Stimulated activated naive CD4-positive, alpha-beta T cell treated with Interleukin-2 at 50 U/mL for 16 hours (primary cell): ENCODE measurements at regions not wholly inside any gene's neighbourhood (a gene's known extent, or its start where the extent isn't known, plus 50 kb on each side); places are given as distances from the start of the nearest gene placed in this dataset.
"Not testable (repeated sequence)": the region's sequence is repeated elsewhere in the genome, so short reads cannot be mapped to it uniquely, and the experiment has no call there.

Source experiments
- DNase-seq: peaks from one replicate; lab custom pipeline; 2025; lab: John Stamatoyannopoulos, UW

- no peak for DNase-seq
Measured at GRCh38 chr16:66050991-66051390, 315.5 kb upstream of the CDH5 start.

DNA sequence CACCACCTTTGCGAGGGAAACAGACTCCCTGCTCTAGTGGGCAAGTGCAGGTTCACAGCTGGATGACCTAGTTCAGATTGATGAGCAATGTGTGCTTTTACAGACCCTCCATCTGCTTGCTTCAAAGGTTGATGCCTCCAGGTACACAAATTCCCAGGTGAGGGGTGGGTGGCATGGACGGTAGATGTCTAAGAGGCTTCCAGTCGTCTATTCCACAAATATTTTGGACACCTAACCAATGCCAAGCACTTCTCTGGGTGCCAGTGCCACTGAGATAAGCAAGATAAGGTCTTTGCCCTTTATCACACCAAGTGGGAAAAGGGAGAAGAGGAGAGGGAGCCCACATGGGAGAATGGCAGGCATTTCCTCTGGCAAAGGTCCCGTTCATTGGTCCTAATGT lies 316.6 kb upstream of the CDH5 start:
- no peak for DNase-seq

DNA sequence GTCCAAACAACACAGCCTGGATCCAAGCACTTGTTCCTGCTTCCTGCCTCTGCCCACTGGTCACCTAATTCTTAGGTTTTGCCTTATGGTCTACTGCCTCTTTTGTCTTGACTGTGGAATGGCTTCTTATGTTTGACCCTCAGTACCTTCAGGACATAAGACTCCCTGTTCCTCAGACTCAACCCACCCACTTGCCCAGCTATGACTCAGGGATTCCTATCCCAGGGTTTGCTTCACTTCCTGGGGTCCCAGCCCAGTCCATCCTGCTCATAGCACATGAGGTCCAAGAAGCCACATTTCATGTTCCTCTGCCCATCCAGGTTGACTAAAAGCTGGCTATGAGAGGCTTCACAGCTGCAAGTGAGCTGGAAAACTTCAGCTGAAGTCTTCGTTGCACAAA lies 320.9 kb upstream of the CDH5 start:
- DNase-seq, result no peak

GRCh38 chr16:66044556-66044955 lies 321.9 kb upstream of the CDH5 start:
- no peak for DNase-seq

- no peak for DNase-seq
Measured at GRCh38 chr16:66044089-66044488, 322.4 kb upstream of the CDH5 start.

- DNase-seq, result no peak
Measured at GRCh38 chr16:66043326-66043725, 323.2 kb upstream of the CDH5 start.

DNA sequence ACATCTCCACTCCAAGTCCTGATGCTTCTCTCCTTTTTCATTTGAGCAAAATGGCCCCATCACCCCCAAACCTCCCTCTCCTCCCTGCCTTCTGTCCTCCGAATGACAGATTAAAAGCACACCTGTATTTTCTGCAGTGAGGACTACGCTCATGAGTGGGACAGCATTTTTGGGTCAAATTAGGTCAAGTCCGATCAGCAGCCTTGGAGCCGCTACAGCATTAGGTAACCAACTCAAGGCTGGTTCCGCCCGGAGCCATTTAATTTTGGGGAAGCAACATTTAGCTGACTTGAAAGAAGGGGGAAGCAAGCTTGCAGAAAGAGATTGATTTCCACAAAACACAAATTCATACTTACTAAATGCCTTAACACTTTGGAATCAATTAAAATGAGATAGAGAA lies 324.1 kb upstream of the CDH5 start:
- no peak for DNase-seq

GRCh38 chr16:66041907-66042306 lies 324.6 kb upstream of the CDH5 start:
- DNase-seq, result no peak

DNA sequence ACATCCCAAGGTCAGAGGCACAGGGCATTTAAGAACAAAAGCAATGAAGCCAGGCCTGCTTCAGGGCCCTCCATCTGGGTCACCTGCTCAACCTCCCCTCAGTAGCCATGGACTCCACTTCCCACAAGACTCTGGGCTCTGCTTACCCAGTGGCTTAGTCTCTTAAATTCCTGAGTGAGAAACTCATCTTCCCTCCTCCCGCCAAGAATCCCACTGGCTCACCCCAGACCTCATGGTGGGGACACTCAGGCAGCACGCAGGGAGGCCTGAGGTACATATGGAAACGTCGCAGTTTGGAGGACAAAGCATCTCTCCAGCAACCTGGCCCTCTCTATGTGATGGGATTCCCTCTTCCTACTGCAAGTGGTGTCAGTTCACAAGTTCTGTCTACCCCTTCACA lies 326.7 kb upstream of the CDH5 start:
- no peak for DNase-seq

DNA sequence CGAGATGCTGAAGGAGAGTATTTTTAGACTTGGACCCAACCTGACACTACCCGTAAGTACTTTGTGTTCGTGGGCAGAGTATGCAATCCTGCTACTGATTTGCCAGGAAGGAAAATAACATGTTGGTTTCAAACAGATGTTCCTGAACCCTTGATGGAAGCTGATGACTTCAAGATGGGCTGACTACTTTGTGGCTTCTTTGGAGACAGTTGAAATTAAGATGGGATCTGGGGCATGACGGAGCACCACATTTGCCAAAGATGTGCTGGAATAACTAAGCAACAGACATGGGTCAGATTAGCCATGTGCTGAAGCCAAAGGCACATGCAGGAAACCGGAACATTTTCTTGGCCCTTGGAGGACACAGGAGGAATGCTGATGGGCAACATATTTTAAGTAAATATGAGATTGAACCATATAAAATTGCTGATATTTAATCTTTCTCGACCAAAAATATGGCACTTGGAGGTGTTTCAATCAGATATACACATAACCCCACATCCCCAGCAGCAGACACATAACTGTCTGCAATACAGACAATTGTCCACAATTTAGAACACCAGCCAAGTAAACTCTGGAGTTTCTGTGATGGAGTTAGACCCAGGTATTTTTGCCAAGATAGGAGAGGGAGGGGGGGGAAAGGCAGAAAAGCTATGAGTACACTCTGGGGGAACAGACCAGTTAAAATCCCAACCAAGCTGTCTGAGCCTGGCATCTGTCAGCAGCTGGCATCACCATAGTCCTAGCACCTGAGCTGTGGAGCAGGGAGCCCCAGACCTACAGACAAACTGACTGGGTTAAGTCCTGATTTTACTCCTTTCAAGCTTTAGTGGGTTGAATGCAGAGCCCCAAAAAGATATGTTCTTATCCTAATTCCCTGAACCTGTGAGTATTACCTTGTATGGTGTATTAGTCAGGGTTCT lies 329.4 kb upstream of the CDH5 start:
- DNase-seq, result no peak

DNA sequence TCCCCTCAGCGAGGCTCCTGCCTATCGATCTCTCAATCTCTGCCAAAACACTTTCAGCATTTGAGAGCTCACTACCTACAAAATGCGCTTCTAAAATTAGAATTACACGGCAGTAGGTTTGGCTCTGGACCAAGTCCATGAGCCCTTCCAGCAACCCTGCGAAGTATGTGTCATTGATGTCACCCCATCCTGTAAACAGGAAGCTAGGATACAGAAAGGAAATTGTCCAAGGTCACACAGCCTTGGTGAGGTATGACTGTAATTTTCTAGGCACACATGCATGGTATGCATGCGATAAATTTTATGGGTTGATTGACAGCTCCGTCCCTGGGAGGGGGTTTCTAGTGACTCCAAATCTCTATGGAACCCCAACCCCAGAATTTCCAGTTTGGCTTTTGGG lies 330.3 kb upstream of the CDH5 start:
- DNase-seq, result no peak

DNA sequence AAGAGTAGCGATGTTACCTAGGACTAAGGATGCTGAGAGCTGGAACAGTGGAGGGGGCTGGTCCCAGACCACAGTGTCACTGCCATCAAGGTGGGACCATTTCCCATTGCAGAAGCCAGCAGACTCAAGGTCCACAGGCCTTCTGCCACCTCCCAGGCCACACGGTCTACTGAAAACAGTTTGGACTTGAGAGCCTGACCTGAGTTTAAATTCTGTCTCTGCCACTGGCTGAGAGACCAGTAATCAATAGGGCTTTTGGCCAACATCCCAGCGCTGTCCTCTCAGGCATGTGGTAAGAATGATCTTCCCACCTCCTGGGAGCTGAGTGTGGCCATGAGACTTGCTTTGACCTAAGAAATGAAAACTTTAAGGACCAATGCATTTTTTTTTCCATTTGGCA lies 331.4 kb upstream of the CDH5 start:
- DNase-seq, result no peak

GRCh38 chr16:66032841-66033240 lies 333.6 kb upstream of the CDH5 start:
- no peak for DNase-seq

DNA sequence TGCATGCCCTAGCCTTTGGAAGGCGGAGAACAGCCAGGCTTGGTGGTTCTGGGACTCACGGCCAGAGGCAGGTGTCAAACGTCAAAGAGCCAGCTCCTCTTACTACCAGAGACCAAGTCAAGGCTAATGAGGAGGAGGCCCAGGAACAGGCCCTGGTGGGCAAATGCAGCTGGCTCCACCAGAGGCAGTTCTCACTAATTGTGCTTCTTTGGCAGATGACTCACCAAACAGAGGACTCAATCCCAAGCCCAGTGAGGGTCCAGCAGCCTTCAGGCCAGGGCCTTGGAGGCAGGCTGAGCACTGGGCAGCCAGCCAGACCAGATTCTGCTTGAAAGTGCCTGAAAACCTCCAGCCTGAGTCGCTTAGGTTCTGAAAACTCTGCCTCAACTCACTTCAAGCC lies 336.5 kb upstream of the CDH5 start:
- no peak for DNase-seq

- no peak for DNase-seq
Measured at GRCh38 chr16:66028510-66029216, 337.8 kb upstream of the CDH5 start.

DNA sequence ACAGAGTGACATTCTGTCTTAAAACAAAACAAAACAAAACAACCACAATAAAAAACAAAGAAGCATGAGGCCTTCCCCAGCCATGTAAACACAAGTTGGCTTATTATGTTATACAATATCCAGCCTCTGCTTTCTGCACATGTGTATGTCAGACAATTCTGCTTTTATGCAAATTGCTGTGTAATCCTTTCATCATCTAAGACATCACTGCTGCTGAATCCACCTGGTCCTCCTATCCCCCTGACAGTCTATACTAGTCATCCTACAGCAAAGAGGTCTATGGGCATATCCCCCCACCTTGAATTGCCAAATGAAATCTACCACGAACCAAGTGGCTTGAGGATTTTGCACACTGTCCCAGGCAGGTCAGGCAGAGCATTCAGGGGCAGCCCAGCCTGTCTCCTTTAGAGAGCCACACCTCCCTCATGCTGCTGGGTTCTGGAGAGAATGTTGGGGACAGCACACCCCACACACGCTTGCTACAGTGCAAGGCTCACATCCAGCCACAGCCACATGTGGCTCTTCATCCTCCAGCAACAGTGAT lies 339.6 kb upstream of the CDH5 start:
- DNase-seq, result no peak

GRCh38 chr16:66026211-66026610 lies 340.3 kb upstream of the CDH5 start:
- no peak for DNase-seq

DNA sequence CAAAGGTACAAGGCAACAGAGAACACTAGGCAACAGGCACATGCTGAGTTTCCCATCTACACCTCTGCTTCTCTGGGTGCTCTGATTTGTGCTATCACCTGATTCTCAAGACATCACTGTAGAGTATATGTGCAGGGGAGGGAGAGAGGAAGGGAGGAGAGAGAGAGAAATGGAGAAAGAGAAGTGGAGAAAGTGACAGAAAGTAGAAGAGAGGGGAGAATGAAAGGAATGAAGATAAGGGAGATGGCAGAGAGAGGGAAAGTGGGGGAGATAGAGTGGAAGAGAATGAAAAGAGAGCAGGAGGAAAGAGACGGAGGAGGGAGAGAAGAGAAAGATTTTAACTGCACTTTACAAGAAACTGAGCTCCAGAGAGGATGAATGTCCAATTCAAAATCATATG lies 340.7 kb upstream of the CDH5 start:
- DNase-seq, result no peak

GRCh38 chr16:66024567-66024966 lies 341.9 kb upstream of the CDH5 start:
- DNase-seq, result not testable (repeated sequence)

DNA sequence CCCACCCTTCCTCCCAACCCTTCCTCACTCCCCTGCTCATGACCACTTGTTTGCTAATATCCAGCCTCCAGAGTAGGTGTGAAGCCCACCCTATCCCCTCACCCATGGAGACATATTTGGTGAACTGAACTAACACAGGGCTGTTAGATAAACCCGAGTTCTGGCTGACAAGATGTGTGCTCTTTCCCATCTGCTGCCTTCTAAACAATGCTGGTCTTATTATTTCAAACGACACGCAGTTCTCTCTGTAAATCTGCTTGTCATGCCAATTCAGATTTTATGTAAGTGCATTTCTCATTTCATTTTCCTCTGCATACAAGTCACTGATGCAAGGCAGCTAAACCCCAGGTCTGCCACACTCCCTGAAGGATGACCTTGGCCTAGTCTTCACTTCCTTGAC lies 343.0 kb upstream of the CDH5 start:
- no peak for DNase-seq

- no peak for DNase-seq
Measured at GRCh38 chr16:66020642-66021041, 345.8 kb upstream of the CDH5 start.

DNA sequence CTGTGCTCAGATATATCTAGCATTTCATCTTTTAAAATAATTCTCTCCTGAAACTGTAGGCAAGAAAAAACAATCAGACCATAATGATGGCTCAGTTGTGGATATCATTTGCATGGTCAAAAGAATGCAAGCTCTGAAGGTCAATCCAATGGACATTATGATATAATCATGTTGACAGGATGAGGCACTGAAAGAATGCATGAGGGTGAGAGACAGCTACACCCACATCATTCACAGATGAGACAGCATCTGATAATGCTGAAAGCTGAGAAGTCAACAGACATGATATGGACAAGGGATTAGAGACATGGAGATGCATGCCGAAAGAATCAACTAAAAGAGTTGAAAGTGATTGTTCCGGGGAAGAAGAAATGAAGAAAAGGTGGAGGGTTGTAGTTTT lies 346.4 kb upstream of the CDH5 start:
- no peak for DNase-seq

DNA sequence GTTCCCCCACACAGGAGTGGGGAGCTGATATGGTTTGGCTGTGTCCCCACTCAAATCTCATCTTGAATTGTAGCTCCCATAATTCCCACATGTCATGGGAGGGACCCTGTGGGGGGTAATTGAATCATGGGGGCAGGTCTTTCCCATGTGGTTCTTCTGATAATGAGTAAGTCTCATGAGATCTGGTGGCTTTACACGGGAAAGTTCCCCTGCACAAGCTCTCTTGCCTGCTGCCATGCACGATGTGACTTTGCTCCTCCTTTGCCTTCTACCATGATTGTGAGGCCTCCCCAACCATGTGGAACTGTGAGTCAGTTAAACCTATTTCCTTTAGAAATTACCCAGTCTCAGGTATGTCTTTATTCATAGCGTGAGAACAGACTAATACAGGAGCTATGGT lies 347.0 kb upstream of the CDH5 start:
- not testable (repeated sequence) for DNase-seq
